HG02885 (cell line): ENCODE measurements at regions not wholly inside any gene's neighbourhood (a gene's known extent, or its start where the extent isn't known, plus 50 kb on each side); places are given as distances from the start of the nearest gene placed in this dataset.

ENCODE experiments used
- ATAC-seq: cut with Tn5 transposase; IDR thresholded peaks from one replicate; pipeline ENCODE4 v1.9.1; 2021; ENCODE audit warnings: mild to moderate bottlenecking; ENCODE audit not compliant: unreplicated experiment, poor library complexity

DNA sequence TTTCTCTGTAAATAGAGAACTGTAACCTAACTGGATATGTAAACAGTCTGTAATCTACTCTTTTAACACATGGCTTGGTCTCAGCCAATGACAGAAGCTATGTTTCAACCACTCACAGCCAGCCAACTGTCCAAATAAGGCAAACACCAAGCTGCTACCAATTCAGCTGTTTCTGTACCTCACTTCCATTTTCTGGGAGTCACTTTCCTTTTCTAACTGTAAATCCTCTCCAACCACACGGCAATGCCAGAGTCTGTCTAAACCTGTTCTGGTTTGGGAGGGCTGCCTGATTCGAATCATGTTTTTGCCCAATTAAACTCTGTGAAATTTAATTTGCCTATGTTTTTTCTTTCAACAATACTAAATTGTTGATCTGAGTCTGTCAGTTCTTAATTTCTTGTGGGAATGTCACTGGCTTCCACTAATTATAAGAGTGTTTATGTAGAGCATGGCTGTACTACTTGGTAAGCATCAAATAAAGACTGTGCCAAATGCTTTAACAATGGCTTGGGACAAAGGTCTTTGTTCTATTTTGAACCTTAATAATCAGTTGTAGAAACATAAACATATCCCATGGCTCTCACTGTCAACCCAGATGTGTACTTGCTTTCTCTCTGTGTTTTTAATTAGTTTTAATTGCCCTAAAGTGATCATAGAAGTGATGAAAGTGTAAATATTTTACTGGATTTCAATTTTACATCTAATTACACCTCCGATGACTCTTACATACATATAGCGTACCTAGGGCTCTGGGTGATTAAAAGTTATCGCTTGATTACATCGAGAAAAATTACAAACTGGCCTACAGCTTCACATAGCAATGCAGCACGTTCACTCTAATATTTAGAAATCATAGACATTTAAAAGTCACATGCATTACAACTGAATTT, 1144.6 kb upstream of the TMPRSS15 start:
- no peak for ATAC-seq

DNA sequence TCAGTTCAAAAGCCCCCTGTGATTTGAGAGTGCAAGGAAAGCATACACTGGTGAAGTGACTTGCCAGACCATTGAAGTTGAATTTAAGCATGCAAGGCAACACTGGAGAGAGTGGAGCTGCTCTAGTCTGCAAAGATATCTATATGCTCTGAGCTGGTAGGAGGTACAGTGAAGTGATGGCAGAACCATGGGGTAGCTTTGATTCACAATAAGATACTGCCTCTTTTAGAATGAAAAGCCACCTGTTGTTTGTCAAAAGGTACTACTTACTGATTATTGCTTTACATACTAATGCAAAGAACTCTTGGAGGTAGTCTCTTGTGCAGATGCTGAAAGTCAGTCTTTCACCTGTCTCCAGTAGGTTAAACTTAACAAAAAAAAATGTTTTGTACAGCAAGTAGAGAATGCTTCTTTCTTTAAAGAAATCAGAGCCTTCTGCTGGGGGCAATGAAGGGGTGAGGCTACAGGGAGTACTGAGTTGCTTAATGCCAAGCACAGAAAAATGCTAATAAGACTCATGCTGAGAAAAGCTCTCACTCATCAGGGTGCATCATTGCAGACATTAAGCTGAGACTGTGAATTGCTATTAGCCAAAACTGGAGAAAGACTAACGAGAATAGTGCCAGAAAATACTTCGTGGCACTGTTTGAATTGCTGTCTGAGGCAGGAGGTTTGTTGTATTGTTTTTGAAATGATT, 1150.5 kb upstream of the TMPRSS15 start:
- ATAC-seq, result no peak

DNA sequence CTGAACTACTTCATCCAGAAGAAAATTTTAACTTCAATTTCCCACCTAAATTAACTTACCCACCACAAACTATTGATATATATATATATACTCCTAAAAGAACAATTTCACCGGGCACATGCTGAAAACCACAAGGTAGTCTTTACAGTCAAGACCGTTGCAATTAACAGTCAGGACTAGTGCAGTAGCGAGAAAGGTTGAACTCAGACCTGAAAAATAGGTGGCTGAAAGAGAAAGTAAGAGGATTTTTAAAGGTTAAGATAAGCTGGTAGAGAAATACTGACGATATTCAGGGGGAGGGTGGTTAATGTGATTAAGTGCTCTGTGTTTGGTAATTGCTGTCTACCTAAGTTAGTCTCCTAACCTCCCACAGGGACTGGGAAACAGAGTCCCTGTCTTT, 1153.5 kb upstream of the TMPRSS15 start:
- no peak for ATAC-seq

GRCh38 chr21:19557488-19557887, 1153.9 kb upstream of the TMPRSS15 start:
- no peak for ATAC-seq

DNA sequence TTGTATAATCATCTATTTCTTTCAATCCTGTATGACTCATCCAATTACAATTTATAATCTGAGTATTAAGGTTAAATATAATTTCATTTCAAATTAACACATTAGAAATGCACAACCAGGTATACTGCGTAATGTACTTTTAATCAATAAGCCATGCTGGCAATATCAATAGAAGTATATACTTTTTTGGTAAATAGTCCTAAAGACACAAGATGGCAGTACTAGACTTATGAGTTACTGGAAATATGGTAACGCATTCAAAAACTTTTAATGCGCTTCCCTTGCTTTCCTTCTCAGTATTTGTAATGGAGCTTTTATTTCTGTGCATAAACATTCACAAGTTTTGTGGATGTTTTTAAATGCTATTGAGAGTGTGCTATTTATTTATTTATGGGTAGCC, 1162.0 kb upstream of the TMPRSS15 start:
- no peak for ATAC-seq

GRCh38 chr21:19566975-19567374, 1163.4 kb upstream of the TMPRSS15 start:
- no peak for ATAC-seq

- ATAC-seq, result no peak
Observed at GRCh38 chr21:19577381-19577780, 1173.8 kb upstream of the TMPRSS15 start.

DNA sequence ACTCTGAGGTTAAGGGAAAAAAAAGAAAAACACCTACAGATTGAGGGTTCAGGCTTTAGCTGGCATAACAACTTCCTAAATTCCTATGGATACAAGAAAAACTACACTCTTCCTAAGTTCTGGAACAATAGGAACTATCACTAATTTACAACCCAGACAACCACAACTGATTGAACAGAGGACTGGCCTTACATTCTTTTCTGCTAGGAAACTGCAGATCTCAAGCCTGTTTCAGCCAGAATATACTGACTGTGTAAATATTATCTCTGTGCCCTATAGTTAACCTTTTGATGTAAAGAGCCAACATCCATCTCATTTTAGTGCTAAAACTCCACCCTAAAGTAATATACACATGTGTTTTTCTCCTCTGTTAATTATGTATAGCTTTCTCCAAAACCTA, 1186.5 kb upstream of the TMPRSS15 start:
- ATAC-seq, result no peak

DNA sequence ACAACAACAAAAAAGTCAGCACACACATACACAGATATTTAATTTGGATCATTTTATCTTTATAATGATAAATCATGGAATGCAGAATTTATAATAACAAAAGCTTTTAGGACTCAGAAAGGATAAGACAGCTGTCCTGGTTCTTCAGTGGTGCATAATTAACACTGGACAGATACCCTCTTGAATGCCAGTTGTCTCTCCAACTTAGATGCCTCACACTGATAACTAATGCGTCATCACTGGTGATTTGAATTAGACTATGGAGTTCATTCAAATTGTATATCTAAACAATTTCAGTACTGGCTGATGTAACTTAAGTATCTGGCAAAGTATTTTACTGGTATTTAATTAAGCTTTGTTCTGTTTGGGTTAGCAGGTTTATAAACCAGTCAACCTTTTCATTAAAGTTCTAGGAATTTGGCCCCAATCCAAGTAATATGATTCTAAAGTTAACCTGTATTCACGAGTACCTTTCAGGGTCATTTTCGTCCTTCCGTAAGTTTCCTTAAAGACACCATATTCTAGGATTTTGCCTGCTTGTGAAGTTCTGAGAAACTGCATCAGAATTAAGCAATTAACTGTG, 1199.5 kb upstream of the TMPRSS15 start:
- ATAC-seq, result no peak

DNA sequence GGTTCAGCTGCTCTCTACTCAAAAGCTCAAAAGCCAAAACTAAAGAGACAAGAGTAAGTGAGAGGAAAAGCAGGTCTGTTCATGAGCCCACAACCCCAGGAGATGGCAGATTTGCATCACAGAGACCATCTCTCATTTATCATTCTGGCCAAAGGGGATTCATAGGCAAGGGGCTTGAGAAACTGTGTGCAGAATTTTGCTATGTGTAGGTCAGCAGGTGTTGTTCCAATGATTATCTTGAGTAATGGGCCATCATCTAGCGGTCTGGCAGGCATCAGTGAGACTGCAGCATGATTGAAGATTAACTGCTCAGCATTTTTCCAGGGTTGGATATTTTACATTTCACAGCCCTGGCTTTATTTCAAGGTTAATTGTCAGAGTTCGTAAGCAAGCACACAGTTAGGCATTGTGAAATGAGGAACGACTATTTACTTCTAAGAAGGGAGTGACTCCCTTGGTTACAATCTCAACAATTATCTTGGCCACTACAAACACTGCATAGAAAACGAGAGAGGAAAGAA, 1204.6 kb upstream of the TMPRSS15 start:
- no peak for ATAC-seq

GRCh38 chr21:19609611-19610010, 1206.0 kb upstream of the TMPRSS15 start:
- no peak for ATAC-seq

- ATAC-seq, result no peak
Observed at GRCh38 chr21:19621837-19622496, 1218.4 kb upstream of the TMPRSS15 start.

DNA sequence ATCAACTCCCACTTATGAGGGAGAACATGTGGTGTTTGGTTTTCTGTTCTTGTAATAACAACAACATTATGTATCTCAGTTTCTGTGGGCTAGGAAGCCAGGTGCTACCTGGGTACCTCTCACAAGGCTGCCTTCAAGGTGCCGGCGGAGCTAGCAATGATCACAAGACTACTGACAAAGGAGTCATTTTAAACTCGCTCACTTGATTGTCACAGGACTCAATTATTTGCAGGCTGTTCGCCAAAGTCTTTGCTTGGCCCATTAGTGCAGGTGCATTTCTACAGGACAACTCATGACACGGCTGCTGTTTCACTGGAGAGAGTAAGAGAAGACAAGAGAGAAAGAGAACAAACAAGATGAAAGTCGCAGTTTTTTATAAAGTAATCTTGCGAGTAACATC, 1237.4 kb upstream of the TMPRSS15 start:
- no peak for ATAC-seq

- no peak for ATAC-seq
Observed at GRCh38 chr21:19648391-19648790, 1244.8 kb upstream of the TMPRSS15 start.

GRCh38 chr21:19683492-19683891, 1279.9 kb upstream of the TMPRSS15 start:
- no peak for ATAC-seq

DNA sequence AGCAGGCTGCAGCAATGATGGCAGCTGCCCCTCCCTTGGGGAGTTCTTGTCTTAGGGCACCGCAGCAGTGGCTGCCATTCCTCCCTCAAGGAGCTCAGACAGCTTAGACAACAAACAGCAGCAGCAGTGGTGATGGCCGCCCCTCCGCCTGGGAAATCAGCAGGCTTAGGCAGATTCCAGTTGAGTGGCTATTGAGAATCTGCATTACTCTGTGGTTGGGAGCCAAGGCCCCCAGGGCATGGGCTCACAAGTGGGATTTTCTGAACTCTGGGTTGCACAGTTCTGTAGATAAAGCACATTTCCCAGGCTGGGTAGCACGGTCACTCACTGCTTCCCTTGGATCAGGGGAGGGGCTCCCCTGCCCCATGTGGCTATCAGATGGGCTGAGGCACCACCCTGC, 1280.7 kb upstream of the TMPRSS15 start:
- ATAC-seq, result no peak

DNA sequence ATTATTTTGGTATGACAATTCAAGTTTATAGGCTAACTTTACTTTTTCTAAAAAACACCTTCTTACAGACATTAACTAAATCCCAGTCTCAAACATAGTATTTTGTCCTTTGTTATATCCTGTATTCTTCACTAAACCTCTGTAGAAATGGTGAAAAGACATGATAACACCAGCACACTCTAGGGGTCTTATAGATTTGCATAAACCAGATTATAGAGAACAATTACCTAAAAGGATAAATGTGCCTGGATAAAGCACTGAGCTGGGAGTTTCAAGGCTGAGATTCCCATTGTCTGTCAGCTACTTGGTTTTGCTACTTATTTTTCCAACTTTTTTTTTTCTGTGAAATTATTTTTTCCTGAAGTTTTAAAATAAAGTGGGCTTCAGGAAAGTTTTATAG, 1288.6 kb upstream of the TMPRSS15 start:
- no peak for ATAC-seq

GRCh38 chr21:19695796-19696195, 1292.2 kb upstream of the TMPRSS15 start:
- no peak for ATAC-seq

DNA sequence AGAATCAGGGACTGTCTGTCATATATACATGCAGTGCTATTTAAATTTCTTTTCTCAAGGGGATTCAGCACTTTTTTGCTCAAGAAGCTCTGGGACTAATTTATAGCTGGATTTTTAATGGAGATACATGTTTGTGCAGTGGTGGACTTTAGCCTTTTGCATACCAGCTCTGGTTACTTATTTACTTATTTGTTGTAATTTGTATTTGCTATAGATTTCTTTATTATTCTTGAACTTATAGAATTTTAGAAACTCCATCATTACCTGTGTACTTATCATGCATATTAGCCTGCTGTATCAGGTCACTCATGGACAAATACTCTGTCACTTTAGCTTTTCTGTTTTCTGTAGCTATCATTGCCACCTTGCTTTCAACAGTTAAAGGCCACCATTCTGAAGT, 1296.9 kb upstream of the TMPRSS15 start:
- ATAC-seq, result no peak

DNA sequence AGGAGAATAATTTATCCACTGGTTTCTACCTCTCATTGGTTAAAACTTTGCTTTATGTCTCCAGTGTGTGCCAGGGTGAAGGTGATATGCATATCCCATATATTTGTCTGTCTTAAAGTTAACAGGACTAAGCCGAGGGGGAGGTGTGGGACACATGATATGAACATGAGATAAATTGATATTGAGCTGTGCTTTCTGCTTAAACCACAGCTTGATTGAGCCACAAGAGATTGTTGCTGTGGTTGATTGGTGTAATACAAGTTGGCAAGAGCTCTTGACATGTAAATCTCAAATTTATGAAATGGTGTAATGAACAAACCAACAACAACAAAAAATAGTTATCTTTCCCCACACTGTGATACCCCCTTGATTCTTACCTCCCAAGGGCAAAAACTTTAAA, 1295.5 kb upstream of the NCAM2 start:
- ATAC-seq, result no peak

DNA sequence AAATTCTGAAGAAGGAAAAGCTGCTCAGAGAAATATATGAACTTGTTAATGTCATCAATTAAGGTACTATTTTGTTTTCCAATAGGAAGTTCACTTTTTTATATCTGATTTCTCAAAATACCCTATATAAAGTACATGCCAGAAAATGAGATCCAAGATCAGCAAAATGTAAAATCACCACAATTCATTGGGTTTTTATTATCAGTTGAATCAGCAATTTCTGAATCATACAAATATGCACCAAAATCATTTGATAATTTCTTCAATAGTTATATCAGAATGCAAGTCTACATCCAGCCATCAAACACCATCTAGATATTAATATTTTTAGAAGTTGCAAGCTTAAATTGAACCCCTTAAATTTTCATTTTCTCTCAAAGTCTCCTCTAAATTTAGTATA, 1293.4 kb upstream of the NCAM2 start:
- ATAC-seq, result no peak
